NT2/D1 (cell line): ENCODE measurements at regions not wholly inside any gene's neighbourhood (a gene's known extent, or its start where the extent isn't known, plus 50 kb on each side); places are given as distances from the start of the nearest gene placed in this dataset.

Source experiments
- SUZ12 ChIP-seq: IDR thresholded peaks from 2 replicates; pipeline ENCODE4 v1.6.1; 2011; ENCODE audit not compliant: insufficient read length, insufficient read depth; ENCODE audit errors: extremely low read depth
- YY1 ChIP-seq: IDR thresholded peaks from 2 replicates; pipeline ENCODE4 v1.6.1; 2011; ENCODE audit not compliant: insufficient read length, insufficient read depth
- ZNF274 ChIP-seq: IDR thresholded peaks from 2 replicates; pipeline ENCODE4 v1.6.1; 2011; ENCODE audit warnings: mild to moderate bottlenecking, low read depth, low read length

DNA sequence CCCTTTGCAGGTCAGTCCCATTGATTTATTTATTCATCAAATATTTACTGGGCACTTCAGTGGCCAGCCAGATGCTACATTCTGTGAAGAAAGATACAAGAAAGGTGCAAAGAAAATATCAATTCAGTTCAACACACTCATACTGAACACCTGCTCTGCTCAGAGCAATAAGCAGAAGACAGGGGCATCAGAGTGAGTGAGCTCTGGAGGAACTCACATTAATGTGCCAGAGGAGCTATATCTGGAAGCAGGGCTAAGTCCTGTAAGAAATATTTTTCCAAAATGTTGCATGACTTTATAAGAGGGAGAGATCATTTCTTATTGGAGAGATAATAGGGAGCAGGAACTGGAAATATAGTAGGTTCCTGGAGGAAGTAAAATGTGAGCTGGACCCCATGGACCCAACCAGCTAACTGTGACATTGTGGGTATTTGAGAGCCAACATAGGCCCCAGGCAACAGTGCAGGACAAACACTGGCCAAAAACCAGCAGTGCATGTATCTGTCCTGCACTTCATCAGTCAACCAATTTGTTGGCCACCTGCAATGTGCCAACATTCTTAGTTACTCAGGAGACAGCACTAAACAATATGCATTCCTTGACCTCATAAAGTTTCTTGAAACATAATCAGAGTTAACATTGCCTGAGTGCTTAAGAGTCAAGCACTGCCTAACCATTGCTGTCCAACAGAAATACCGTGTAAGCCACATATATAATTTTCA, 102.7 kb upstream of the PTPRM start:
- no peak for TF ChIP-seq ZNF274
- TF ChIP-seq SUZ12, result no peak
- TF ChIP-seq YY1, result no peak
